DMS 273 treated with DMSO at 0.1 percent for 48 hours (cell line): ENCODE measurements at regions not wholly inside any gene's neighbourhood (a gene's known extent, or its start where the extent isn't known, plus 50 kb on each side); places are given as distances from the start of the nearest gene placed in this dataset.
"Not testable (repeated sequence)": the region's sequence is repeated elsewhere in the genome, so short reads cannot be mapped to it uniquely, and the experiment has no call there.

ENCODE experiments used
- DNase-seq: peaks from one replicate; lab custom pipeline; 2025; lab: John Stamatoyannopoulos, UW

GRCh38 chr14:44385906-44386305, 121.2 kb downstream of the FSCB start:
- DNase-seq, result no peak

- not testable (repeated sequence) for DNase-seq
These were observed 121.8 kb downstream of the FSCB start for GRCh38 chr14:44385296-44385695.

- not testable (repeated sequence) for DNase-seq
These were observed 122.3 kb downstream of the FSCB start for GRCh38 chr14:44384601-44385293.

- DNase-seq, result no peak
These were observed 123.0 kb downstream of the FSCB start for GRCh38 chr14:44384093-44384492.

GRCh38 chr14:44383636-44384035, 123.4 kb downstream of the FSCB start:
- no peak for DNase-seq

GRCh38 chr14:44379292-44379977, 127.6 kb downstream of the FSCB start:
- no peak for DNase-seq

GRCh38 chr14:44374906-44375305, 132.2 kb downstream of the FSCB start:
- DNase-seq, result no peak

- no peak for DNase-seq
These were observed 134.1 kb downstream of the FSCB start for GRCh38 chr14:44372807-44373489.

- no peak for DNase-seq
These were observed 134.9 kb downstream of the FSCB start for GRCh38 chr14:44372231-44372630.

- no peak for DNase-seq
These were observed 136.4 kb downstream of the FSCB start for GRCh38 chr14:44370727-44371126.

- no peak for DNase-seq
These were observed 137.5 kb downstream of the FSCB start for GRCh38 chr14:44369401-44370123.

- DNase-seq, result no peak
These were observed 146.0 kb downstream of the FSCB start for GRCh38 chr14:44361083-44361482.

GRCh38 chr14:44353805-44354204, 153.3 kb downstream of the FSCB start:
- no peak for DNase-seq

- no peak for DNase-seq
These were observed 154.9 kb downstream of the FSCB start for GRCh38 chr14:44352201-44352600.

GRCh38 chr14:44347316-44347715, 159.8 kb downstream of the FSCB start:
- DNase-seq, result no peak

GRCh38 chr14:44341116-44341515, 166.0 kb downstream of the FSCB start:
- no peak for DNase-seq

- DNase-seq, result no peak
These were observed 167.2 kb downstream of the FSCB start for GRCh38 chr14:44339862-44340261.

GRCh38 chr14:44339231-44339630, 167.9 kb downstream of the FSCB start:
- DNase-seq, result no peak

- DNase-seq, result no peak
These were observed 189.7 kb downstream of the FSCB start for GRCh38 chr14:44317441-44317746.

- peak; percentile 7 for DNase-seq
These were observed 190.2 kb downstream of the FSCB start for GRCh38 chr14:44316647-44317440.

GRCh38 chr14:44309331-44309730, 197.8 kb downstream of the FSCB start:
- no peak for DNase-seq

GRCh38 chr14:44300916-44301315, 206.2 kb downstream of the FSCB start:
- no peak for DNase-seq
